ENCODE measurements at regions not wholly inside any gene's neighbourhood (a gene's known extent, or its start where the extent isn't known, plus 50 kb on each side); places are given as distances from the start of the nearest gene placed in this dataset.
"Not testable (repeated sequence)": the region's sequence is repeated elsewhere in the genome, so short reads cannot be mapped to it uniquely, and the experiment has no call there.

DNA sequence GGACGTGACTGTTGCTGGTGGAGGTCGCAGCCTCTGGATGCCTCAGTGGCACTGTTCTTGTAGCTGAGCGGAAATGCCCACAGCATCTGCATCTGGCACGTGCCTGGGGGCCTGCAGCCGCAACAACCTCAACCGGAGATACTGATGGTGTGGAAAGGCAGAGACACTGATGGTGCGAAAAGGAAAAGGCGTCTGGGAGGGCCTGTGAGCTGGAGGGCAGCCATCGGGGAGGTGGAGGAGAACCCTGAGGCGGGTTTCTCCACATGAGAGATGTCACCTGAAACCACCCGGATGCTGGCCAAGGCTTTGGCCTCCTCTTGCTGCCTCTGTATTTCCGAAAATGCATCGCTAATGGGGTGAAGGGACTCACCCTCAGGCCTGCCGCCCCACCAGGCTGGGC, 284.8 kb upstream of the WSB1 start:
- DNase-seq (ENCODE audit: insufficient read length, low spot score) (no peak), FAIRE-seq (no peak)
- TF ChIP-seq POU2F2 (IDR thresholded peaks at IDR 0.05; ENCODE audit: low read depth, low read length) (no peak), PAX5 (IDR thresholded peaks at IDR 0.05; ENCODE audit: insufficient read depth, low read length, severe bottlenecking) (no peak), TAF1 (IDR thresholded peaks at IDR 0.05; ENCODE audit: low read depth, low read length) (no peak), POLR2AphosphoS5 (IDR thresholded peaks at IDR 0.05; ENCODE audit: low read depth, low read length) (no peak), SPI1 (IDR thresholded peaks at IDR 0.05; ENCODE audit: low read depth, low read length) (no peak), POLR2A (IDR thresholded peaks at IDR 0.05; ENCODE audit: low read depth, low read length) (no peak)

DNA sequence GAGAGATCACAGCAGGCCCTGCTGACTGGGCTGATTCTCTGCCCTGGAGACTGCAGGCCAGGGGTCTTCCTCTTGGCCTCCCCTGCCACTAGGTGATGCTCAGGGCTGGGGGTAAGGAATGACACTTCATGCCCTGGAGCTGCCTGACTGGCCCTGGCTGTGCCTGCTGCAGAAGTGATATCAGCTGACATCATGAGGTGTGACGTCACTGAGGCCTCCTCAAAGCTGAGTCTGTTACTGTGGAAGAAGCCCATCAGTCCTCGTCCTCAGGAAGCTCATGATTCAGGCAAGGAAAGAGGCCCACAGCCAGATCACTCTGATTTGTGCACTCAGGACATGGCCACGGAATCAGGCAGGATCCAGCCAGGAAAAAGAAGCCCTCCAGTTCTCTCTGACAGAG, 283.8 kb upstream of the WSB1 start:
- DNase-seq (ENCODE audit: insufficient read length, low spot score); FAIRE-seq: not testable (repeated sequence)

DNA sequence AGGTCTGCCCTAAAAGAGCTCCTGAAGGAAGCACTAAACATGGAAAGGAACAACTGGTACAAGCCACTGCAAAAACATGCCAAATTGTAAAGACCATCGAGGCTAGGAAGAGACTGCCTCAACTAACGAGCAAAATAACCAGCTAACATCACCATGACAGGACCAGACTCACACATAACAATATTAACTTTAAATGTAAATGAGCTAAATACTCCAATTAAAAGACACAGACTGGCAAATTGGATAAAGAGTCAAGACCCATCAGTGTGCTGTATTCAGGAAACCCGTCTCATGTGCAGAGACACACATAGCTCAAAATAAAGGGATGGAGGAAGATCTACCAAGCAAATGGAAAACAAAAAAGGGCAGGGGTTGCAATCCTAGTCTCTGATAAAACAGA, 263.4 kb upstream of the WSB1 start:
- FAIRE-seq; DNase-seq (ENCODE audit: insufficient read length, low spot score): not testable (repeated sequence)

DNA sequence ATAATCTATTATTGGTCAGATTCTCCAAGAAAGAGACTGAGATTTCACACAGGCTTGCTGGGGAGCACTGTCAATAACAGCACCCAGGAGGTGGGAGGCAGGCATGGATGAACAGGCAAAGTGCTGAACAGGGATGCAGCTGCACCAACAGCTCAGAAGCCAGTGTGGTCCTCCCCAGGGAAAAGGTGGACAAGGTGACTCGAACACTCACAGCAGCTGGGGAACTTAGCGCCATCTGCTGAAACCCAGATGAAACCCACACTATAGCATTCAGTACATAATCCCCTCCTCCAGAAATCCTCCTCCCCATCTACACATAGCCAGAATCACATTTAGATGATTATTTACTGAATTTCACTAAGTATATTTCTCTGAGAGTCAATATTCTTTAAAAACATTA, 255.2 kb upstream of the WSB1 start:
- FAIRE-seq (no peak), DNase-seq (ENCODE audit: insufficient read length, low spot score) (no peak)
- TF ChIP-seq POLR2AphosphoS5 (IDR thresholded peaks at IDR 0.05; ENCODE audit: low read depth, low read length) (no peak), TAF1 (IDR thresholded peaks at IDR 0.05; ENCODE audit: low read depth, low read length) (no peak), SPI1 (IDR thresholded peaks at IDR 0.05; ENCODE audit: low read depth, low read length) (no peak), PAX5 (IDR thresholded peaks at IDR 0.05; ENCODE audit: insufficient read depth, low read length, severe bottlenecking) (no peak), POLR2A (IDR thresholded peaks at IDR 0.05; ENCODE audit: low read depth, low read length) (no peak), POU2F2 (IDR thresholded peaks at IDR 0.05; ENCODE audit: low read depth, low read length) (no peak)

DNA sequence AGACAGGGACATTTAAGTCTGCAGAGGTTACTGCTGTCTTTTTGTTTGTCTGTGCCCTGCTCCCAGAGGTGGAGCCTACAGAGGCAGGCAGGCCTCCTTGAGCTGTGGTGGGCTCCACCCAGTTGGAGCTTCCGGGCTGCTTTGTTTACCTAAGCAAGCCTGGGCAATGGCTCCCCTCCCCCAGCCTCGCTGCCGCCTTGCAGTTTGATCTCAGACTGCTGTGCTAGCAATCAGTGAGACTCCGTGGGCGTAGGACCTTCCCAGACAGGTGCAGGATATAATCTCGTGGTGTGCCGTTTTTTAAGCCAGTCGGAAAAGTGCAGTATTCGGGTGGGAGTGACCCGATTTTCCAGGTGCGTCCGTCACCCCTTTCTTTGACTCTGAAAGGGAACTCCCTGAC, 248.9 kb upstream of the WSB1 start:
- FAIRE-seq; DNase-seq (ENCODE audit: insufficient read length, low spot score): not testable (repeated sequence)

DNA sequence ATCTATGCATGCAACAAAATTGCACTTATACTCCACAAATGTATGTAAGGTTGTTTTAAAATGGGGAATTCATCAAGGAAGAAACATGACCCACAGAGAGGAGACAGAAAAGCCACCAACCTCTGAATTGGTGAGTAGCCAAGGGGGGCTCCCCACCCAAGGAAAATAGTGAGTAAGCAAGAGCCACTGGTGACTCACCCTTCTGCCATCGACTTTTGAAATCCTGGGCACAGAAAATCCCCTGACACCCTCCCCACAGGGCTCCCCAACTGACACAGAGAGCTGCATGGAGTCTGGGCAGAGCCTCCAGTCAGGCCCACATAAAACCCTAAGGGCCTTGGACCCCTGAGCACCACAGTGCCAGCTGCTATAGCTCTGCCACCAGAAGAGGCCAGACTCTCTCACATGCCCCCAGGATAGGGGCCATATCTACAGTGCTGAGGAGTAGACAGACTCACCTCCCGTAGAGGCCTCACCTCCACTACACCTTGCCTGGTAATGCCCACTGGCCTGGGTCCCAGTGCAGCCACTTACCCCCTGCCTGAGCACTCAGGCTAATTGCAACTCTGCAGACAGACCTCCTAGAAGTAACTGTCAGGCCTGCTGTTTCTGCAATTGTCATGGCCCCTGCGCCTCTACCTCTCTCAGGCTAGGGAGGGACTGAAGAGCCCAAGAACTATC, 244.7 kb upstream of the WSB1 start:
- no peak for DNase-seq (ENCODE audit: insufficient read length, low spot score)
- no peak for TF ChIP-seq PAX5 (IDR thresholded peaks at IDR 0.05; ENCODE audit: insufficient read depth, low read length, severe bottlenecking)
- no peak for TF ChIP-seq POLR2AphosphoS5 (IDR thresholded peaks at IDR 0.05; ENCODE audit: low read depth, low read length)
- TF ChIP-seq TAF1 (IDR thresholded peaks at IDR 0.05; ENCODE audit: low read depth, low read length): no peak
- FAIRE-seq: no peak

DNA sequence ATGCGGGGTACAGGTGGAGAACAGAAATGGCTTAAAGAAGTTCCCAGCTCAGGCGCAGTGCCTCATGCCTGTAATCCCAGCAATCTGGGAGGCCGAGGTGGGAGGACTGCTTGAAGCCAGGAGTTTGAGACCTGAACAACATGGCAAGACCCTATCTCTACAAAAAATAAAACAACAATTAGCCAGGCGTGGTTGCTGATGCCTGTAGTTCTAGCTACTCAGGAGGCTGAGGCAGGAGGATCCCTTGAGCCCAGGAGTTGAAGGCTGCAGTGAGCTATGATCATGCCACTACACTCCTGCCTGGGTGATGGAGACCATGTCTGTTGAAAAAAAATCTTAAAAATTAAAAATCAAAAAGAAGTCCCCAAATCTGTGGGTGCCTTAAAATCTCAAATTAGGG, 228.3 kb upstream of the WSB1 start:
- DNase-seq (ENCODE audit: insufficient read length, low spot score) (no peak), FAIRE-seq (no peak)
- TF ChIP-seq POU2F2 (IDR thresholded peaks at IDR 0.05; ENCODE audit: low read depth, low read length) (no peak), TAF1 (IDR thresholded peaks at IDR 0.05; ENCODE audit: low read depth, low read length) (no peak), POLR2A (IDR thresholded peaks at IDR 0.05; ENCODE audit: low read depth, low read length) (no peak), SPI1 (IDR thresholded peaks at IDR 0.05; ENCODE audit: low read depth, low read length) (no peak), PAX5 (IDR thresholded peaks at IDR 0.05; ENCODE audit: insufficient read depth, low read length, severe bottlenecking) (no peak), POLR2AphosphoS5 (IDR thresholded peaks at IDR 0.05; ENCODE audit: low read depth, low read length) (no peak)

DNA sequence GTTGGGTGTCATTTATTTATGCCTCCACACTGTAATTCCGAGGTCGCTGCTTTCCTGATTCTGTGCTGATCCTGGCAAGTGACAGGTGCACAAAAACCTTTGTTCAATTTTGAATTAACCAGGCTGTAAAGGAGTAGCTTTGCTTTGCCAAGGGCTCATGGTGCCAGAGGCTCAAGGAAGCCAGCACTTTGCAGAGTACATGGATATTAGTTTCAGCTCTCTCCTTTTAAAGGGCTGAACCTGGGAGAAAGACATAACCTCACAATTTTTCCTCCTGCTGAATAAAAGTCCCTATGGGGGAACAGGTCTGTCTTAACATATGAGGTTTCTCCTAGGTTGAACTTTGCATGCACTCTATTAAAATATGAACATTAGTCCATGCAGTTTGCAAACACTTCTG, 227.6 kb upstream of the WSB1 start:
- DNase-seq (ENCODE audit: insufficient read length, low spot score): no peak
- TF ChIP-seq POLR2A (IDR thresholded peaks at IDR 0.05; ENCODE audit: low read depth, low read length) (no peak), PAX5 (IDR thresholded peaks at IDR 0.05; ENCODE audit: insufficient read depth, low read length, severe bottlenecking) (no peak), SPI1 (IDR thresholded peaks at IDR 0.05; ENCODE audit: low read depth, low read length) (no peak), POLR2AphosphoS5 (IDR thresholded peaks at IDR 0.05; ENCODE audit: low read depth, low read length) (no peak), POU2F2 (IDR thresholded peaks at IDR 0.05; ENCODE audit: low read depth, low read length) (no peak), TAF1 (IDR thresholded peaks at IDR 0.05; ENCODE audit: low read depth, low read length) (no peak)
- no peak for FAIRE-seq

DNA sequence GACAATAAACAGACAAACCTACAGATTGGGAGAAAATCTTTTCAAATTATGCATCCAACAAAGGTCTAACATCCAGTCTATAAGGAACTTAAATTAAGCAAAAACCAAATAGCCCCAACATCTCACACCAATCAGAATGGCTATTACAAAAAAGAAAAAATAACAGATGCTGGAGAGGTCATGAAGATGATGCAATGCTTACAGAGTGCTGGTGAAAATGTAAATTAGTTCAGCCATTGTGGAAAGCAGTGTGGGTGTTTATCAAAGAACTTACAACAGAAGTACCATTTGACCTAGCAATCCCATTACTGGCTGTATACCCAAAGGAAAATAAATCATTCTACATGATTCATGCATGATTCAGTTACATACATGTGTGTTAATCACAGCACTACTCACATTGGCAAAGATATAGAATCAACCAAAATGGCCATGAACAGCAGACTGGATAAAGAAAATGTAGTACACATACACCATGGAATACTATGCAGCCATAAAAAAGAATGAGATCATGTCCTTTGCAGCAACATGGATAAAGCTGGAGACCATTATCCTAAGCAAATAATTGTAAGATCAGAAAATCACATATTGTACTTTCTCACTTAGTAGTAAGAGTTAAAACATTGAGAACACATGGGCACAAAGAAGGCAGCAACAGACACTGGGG, 223.9 kb upstream of the WSB1 start:
- TF ChIP-seq TAF1 (IDR thresholded peaks at IDR 0.05; ENCODE audit: low read depth, low read length) (no peak), POU2F2 (IDR thresholded peaks at IDR 0.05; ENCODE audit: low read depth, low read length) (no peak), POLR2A (IDR thresholded peaks at IDR 0.05; ENCODE audit: low read depth, low read length) (no peak), POLR2AphosphoS5 (IDR thresholded peaks at IDR 0.05; ENCODE audit: low read depth, low read length) (no peak), SPI1 (IDR thresholded peaks at IDR 0.05; ENCODE audit: low read depth, low read length) (no peak), PAX5 (IDR thresholded peaks at IDR 0.05; ENCODE audit: insufficient read depth, low read length, severe bottlenecking) (no peak)
- DNase-seq (ENCODE audit: insufficient read length, low spot score): no peak
- no peak for FAIRE-seq

DNA sequence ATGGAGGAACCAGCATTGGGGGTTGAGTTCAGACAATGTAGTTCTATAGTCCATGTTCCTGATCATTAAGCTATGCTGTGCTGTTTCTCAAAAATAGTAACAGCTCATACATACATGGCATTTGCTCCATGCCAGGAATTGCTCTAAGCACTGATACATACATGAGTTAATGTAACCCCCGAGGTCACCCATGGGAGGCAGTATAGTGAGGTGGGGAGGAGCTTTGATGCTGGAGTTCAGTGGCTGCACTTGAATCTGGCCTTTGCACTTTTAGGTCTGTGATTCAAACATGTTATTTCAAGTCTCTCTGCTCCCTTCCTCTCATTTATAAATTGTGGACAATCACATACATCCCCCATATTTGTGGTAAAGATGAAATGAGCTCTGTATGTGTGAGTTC, 223.1 kb upstream of the WSB1 start:
- no peak for TF ChIP-seq POLR2A (IDR thresholded peaks at IDR 0.05; ENCODE audit: low read depth, low read length)
- TF ChIP-seq SPI1 (IDR thresholded peaks at IDR 0.05; ENCODE audit: low read depth, low read length): no peak
- TF ChIP-seq POU2F2 (IDR thresholded peaks at IDR 0.05; ENCODE audit: low read depth, low read length): no peak
- TF ChIP-seq POLR2AphosphoS5 (IDR thresholded peaks at IDR 0.05; ENCODE audit: low read depth, low read length): no peak
- DNase-seq (ENCODE audit: insufficient read length, low spot score): no peak
- FAIRE-seq: no peak

DNA sequence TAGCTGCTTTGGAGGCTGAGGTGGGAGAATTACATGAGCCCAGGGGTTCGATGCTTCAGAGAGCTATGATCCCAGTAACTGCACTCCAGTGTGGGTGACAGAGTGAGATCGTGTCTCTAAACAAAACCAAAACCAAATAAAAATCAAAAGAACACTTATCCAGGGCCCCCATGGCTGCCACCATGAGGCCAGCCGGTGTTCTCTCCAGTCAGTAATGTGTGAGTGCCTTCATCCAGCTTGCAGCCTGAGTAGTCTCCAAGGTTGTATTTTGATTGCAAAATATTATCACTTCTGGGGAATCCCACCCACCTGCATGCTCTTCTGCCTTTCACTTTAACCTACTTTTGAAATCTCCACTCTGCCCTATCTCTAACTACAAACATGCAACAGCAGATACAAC, 221.0 kb upstream of the WSB1 start:
- TF ChIP-seq POLR2A (IDR thresholded peaks at IDR 0.05; ENCODE audit: low read depth, low read length) (no peak), POU2F2 (IDR thresholded peaks at IDR 0.05; ENCODE audit: low read depth, low read length) (no peak), TAF1 (IDR thresholded peaks at IDR 0.05; ENCODE audit: low read depth, low read length) (no peak), SPI1 (IDR thresholded peaks at IDR 0.05; ENCODE audit: low read depth, low read length) (no peak), PAX5 (IDR thresholded peaks at IDR 0.05; ENCODE audit: insufficient read depth, low read length, severe bottlenecking) (no peak), POLR2AphosphoS5 (IDR thresholded peaks at IDR 0.05; ENCODE audit: low read depth, low read length) (no peak)
- FAIRE-seq (no peak), DNase-seq (ENCODE audit: insufficient read length, low spot score) (no peak)

Data from GM12891 (cell line).